H9 (cell line): ENCODE measurements at regions not wholly inside any gene's neighbourhood (a gene's known extent, or its start where the extent isn't known, plus 50 kb on each side); places are given as distances from the start of the nearest gene placed in this dataset.

ENCODE experiments used
- DNase-seq: peaks from one replicate; pipeline ENCODE4 v3.0.0-alpha.2; 2017
- H2AFZ ChIP-seq: one replicate; pipeline ENCODE4 v1.6.1; 2013; ENCODE audit warnings: mild to moderate bottlenecking, low read length, control low read depth, moderate library complexity
- H2AK5ac ChIP-seq: 2 replicates; pipeline ENCODE4 v1.6.1; 2013; ENCODE audit warnings: low read length, control low read depth, mixed read lengths; ENCODE audit not compliant: insufficient read length
- H2BK120ac ChIP-seq: one replicate; pipeline ENCODE4 v1.6.1; 2013; ENCODE audit warnings: low read depth, mild to moderate bottlenecking, low read length, control low read depth, inconsistent platforms; ENCODE audit not compliant: poor library complexity, severe bottlenecking
- H2BK12ac ChIP-seq: 2 replicates; pipeline ENCODE4 v1.6.1; 2013; ENCODE audit warnings: low read length, control low read depth, mixed read lengths, low read depth; ENCODE audit not compliant: insufficient read length
- H2BK15ac ChIP-seq: 2 replicates; pipeline ENCODE4 v1.6.1; 2013; ENCODE audit warnings: low read depth, low read length, control low read depth
- H2BK20ac ChIP-seq: one replicate; pipeline ENCODE4 v1.6.1; 2013; ENCODE audit warnings: low read depth, mild to moderate bottlenecking, low read length, control low read depth, inconsistent platforms; ENCODE audit not compliant: poor library complexity, severe bottlenecking
- H2BK5ac ChIP-seq: 2 replicates; pipeline ENCODE4 v1.6.1; 2013; ENCODE audit warnings: low read length, control low read depth, mixed read lengths; ENCODE audit not compliant: insufficient read length
- H3K14ac ChIP-seq: 2 replicates; pipeline ENCODE4 v1.6.1; 2013; ENCODE audit warnings: low read length, control low read depth; ENCODE audit not compliant: insufficient read depth
- H3K18ac ChIP-seq: 2 replicates; pipeline ENCODE4 v1.6.1; 2013; ENCODE audit warnings: low read depth, mild to moderate bottlenecking, mixed read lengths, low read length, control low read depth; ENCODE audit not compliant: insufficient read length
- H3K23ac ChIP-seq: 2 replicates; pipeline ENCODE4 v1.6.1; 2013; ENCODE audit warnings: low read length, control low read depth, mixed read lengths, low read depth; ENCODE audit not compliant: insufficient read length
- H3K23me2 ChIP-seq: 2 replicates; pipeline ENCODE4 v1.6.1; 2013; ENCODE audit warnings: low read depth, mild to moderate bottlenecking, mixed read lengths, low read length, control low read depth; ENCODE audit not compliant: insufficient read length, poor library complexity, severe bottlenecking
- H3K27ac ChIP-seq: 2 replicates; pipeline ENCODE4 v1.5.1; 2013; ENCODE audit warnings: low read length, control low read depth, mixed read lengths, low read depth; ENCODE audit not compliant: insufficient read length
- H3K27me3 ChIP-seq: 2 replicates; pipeline ENCODE4 v1.6.1; 2013; ENCODE audit warnings: low read length, control low read depth, inconsistent platforms; ENCODE audit not compliant: insufficient read depth
- H3K4ac ChIP-seq: 2 replicates; pipeline ENCODE4 v1.6.1; 2013; ENCODE audit warnings: low read depth, mild to moderate bottlenecking, control low read depth, inconsistent platforms, low read length, moderate library complexity
- H3K4me1 ChIP-seq: 2 replicates; pipeline ENCODE4 v1.6.1; 2013; ENCODE audit warnings: low read length, control low read depth, inconsistent platforms; ENCODE audit not compliant: insufficient read depth
- H3K4me2 ChIP-seq: 2 replicates; pipeline ENCODE4 v1.6.1; 2013; ENCODE audit warnings: low read length, control low read depth, mixed read lengths; ENCODE audit not compliant: insufficient read length, insufficient read depth
- H3K56ac ChIP-seq: 2 replicates; pipeline ENCODE4 v1.6.1; 2013; ENCODE audit warnings: low read depth, mild to moderate bottlenecking, mixed read lengths, low read length, control low read depth; ENCODE audit not compliant: insufficient read length
- H3K79me1 ChIP-seq: 2 replicates; pipeline ENCODE4 v1.6.1; 2013; ENCODE audit warnings: low read depth, mild to moderate bottlenecking, moderate library complexity, low read length, control low read depth, inconsistent platforms; ENCODE audit not compliant: insufficient read depth, poor library complexity, severe bottlenecking
- H3K79me2 ChIP-seq: 2 replicates; pipeline ENCODE4 v1.6.1; 2013; ENCODE audit warnings: low read length, control low read depth, inconsistent platforms; ENCODE audit not compliant: insufficient read depth
- H3K9ac ChIP-seq: 2 replicates; pipeline ENCODE4 v1.6.1; 2013; ENCODE audit warnings: low read length, control low read depth, mixed read lengths; ENCODE audit not compliant: insufficient read length; ENCODE audit errors: extremely low read depth
- H3K9me3 ChIP-seq: one replicate; pipeline ENCODE4 v1.6.1; 2013; ENCODE audit warnings: low read depth, low read length, inconsistent platforms; ENCODE audit not compliant: control insufficient read depth
- H3T11ph ChIP-seq: one replicate; pipeline ENCODE4 v1.6.1; 2013; ENCODE audit warnings: mild to moderate bottlenecking, low read length, control low read depth, inconsistent platforms
- H4K20me1 ChIP-seq: one replicate; pipeline ENCODE4 v1.6.1; 2013; ENCODE audit not compliant: control insufficient read depth, insufficient read length, insufficient read depth
- H4K5ac ChIP-seq: 2 replicates; pipeline ENCODE4 v1.6.1; 2013; ENCODE audit warnings: low read depth, mild to moderate bottlenecking, mixed read lengths, low read length, control low read depth; ENCODE audit not compliant: insufficient read length
- H4K8ac ChIP-seq: replicated peaks from 2 replicates; pipeline ENCODE4 v1.6.1; 2013; ENCODE audit warnings: low read length, control low read depth, mixed read lengths, low read depth; ENCODE audit not compliant: insufficient read length
- H4K91ac ChIP-seq: 2 replicates; pipeline ENCODE4 v1.6.1; 2013; ENCODE audit warnings: low read depth, mild to moderate bottlenecking, moderate library complexity, mixed read lengths, low read length, control low read depth; ENCODE audit not compliant: insufficient read length
- H3K27ac Mint-ChIP-seq, 3 experiments: 2 replicates in 2 of 3; 3 replicates in 1 of 3; pipeline ENCODE4 v1.8.0; 2020 to 2021; ENCODE audit warnings: mixed read lengths in 3 of 3, mild to moderate bottlenecking in 1 of 3, moderate library complexity in 1 of 3
- H3K27me3 Mint-ChIP-seq: 2 replicates; pipeline ENCODE4 v1.8.0; 2021; ENCODE audit warnings: low read depth, mild to moderate bottlenecking, moderate library complexity, mixed read lengths
- H3K36me3 Mint-ChIP-seq, 3 experiments: 2 replicates in 2 of 3; 3 replicates in 1 of 3; pipeline ENCODE4 v1.8.0; 2020 to 2021; ENCODE audit warnings: low read depth in 3 of 3, mixed read lengths in 3 of 3; ENCODE audit not compliant: insufficient read depth in 1 of 3
- H3K4me1 Mint-ChIP-seq, 2 experiments: 2 replicates each; pipeline ENCODE4 v1.8.0; 2020; ENCODE audit warnings: mixed read lengths in 2 of 2
- H3K4me3 Mint-ChIP-seq, 2 experiments: 2 replicates in 1 of 2; 3 replicates in 1 of 2; pipeline ENCODE4 v1.8.0; 2020 to 2021; ENCODE audit warnings: mild to moderate bottlenecking in 2 of 2, mixed read lengths in 2 of 2, moderate library complexity in 1 of 2
- H3K9me3 Mint-ChIP-seq, 2 experiments: 2 replicates in 1 of 2; 3 replicates in 1 of 2; pipeline ENCODE4 v1.8.0; 2020; ENCODE audit warnings: mild to moderate bottlenecking in 2 of 2, mixed read lengths in 2 of 2, moderate library complexity in 1 of 2
- TF ChIP-seq, protein P1 (sequence below): fragments of 200-600 bp; sonication (generic); conservative IDR thresholded peaks from 3 replicates; pipeline ENCODE4 v1.8.0; 2021; ENCODE audit warnings: antibody characterized with exemption, mild to moderate bottlenecking

DNA sequence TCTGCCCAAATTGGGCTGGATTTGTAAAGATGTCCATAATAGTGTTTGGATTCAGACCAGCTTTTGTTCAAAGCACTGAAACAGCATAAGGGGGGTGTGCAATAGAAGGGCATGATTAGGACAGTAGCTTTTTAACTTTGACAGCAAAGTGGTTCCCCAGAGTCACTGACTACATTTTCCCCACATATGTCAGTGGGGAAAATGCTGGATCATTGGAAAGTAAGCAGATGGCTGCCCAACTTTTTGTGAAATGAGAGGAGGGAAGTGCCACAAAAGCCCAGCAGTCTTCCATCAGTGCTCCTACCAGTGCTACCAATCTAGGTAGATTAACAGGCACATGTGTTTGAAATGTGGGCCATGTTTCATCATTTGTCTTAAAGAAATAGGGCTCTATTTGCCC, 162.8 kb downstream of the FZD1 start:
- Histone ChIP-seq H3K4me1 (no peaks in the 10 kb centered on the region), H2BK120ac (no peak overlapping the region), H3K79me2 (no peaks in the 10 kb centered on the region), H3K27me3 (no peaks in the 10 kb centered on the region), H2BK5ac (no peak overlapping the region), H3K9ac (no peak overlapping the region), H3K23me2 (no peaks in the 10 kb centered on the region), H3K27ac (no peak overlapping the region), H2BK20ac (no peak overlapping the region), H4K91ac (no peak overlapping the region), H3T11ph (no peak overlapping the region), H4K8ac (no peak overlapping the region), H3K56ac (no peak overlapping the region), H3K9me3 (no peaks in the 10 kb centered on the region), H2BK12ac (no peak overlapping the region), H4K20me1 (no peaks in the 10 kb centered on the region), H3K4me2 (no peak overlapping the region), H2AK5ac (no peak overlapping the region), H4K5ac (no peak overlapping the region), H3K79me1 (no peaks in the 10 kb centered on the region), H3K4ac (no peak overlapping the region), H3K18ac (no peak overlapping the region), H3K23ac (no peak overlapping the region), H3K14ac (no peak overlapping the region), H2AFZ (no peak overlapping the region), H2BK15ac (no peak overlapping the region)
- Mint-ChIP-seq H3K9me3 (0 out of 5 replicates have a peak, but pooled peaks cover under 1 to 2% of the 10 kb centered on the region in 2 experiments), H3K4me3 (no peak overlapping the region), H3K4me1 (peaks cover under 1 to 6% of the 10 kb centered on the region in 2 experiments; a peak in 3 of 4 replicates), H3K27ac (no peak overlapping the region), H3K36me3 (0 out of 7 replicates have a peak, but pooled peaks cover 0 to 2% (median 0%) of the 10 kb centered on the region in 3 experiments), H3K27me3 (peaks cover 3% of the 10 kb centered on the region)
- TF ChIP-seq, protein P1, sequence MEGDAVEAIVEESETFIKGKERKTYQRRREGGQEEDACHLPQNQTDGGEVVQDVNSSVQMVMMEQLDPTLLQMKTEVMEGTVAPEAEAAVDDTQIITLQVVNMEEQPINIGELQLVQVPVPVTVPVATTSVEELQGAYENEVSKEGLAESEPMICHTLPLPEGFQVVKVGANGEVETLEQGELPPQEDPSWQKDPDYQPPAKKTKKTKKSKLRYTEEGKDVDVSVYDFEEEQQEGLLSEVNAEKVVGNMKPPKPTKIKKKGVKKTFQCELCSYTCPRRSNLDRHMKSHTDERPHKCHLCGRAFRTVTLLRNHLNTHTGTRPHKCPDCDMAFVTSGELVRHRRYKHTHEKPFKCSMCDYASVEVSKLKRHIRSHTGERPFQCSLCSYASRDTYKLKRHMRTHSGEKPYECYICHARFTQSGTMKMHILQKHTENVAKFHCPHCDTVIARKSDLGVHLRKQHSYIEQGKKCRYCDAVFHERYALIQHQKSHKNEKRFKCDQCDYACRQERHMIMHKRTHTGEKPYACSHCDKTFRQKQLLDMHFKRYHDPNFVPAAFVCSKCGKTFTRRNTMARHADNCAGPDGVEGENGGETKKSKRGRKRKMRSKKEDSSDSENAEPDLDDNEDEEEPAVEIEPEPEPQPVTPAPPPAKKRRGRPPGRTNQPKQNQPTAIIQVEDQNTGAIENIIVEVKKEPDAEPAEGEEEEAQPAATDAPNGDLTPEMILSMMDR = no peak
- no peak for DNase-seq
